ENCODE measurements at regions not wholly inside any gene's neighbourhood (a gene's known extent, or its start where the extent isn't known, plus 50 kb on each side); places are given as distances from the start of the nearest gene placed in this dataset.

- Histone ChIP-seq H3K79me2 (ENCODE audit: control insufficient read depth, low read length) (no peaks in the 10 kb centered on the region), H3K27ac (ENCODE audit: low read depth, low read length) (no peak overlapping the region), H3K4me2 (ENCODE audit: low read length) (no peak overlapping the region), H3K36me3 (ENCODE audit: control insufficient read depth, low read length) (no peaks in the 10 kb centered on the region), H3K4me1 (ENCODE audit: control insufficient read depth, low read length) (no peaks in the 10 kb centered on the region), H4K20me1 (ENCODE audit: control insufficient read depth, insufficient read depth, low read depth, low read length) (no peaks in the 10 kb centered on the region), H3K9me2 (replicated peaks; ENCODE audit: control insufficient read depth, low read length) (no peaks in the 10 kb centered on the region), H3K4me3 (ENCODE audit: low read length) (no peak overlapping the region), H3F3A (ENCODE audit: control insufficient read depth, insufficient read depth) (no peaks in the 10 kb centered on the region), H3K9me3 (ENCODE audit: control insufficient read depth, insufficient read depth, low read length) (0 out of 2 replicates have a peak, but pooled peaks cover 2% of the 10 kb centered on the region), H3K27me3 (ENCODE audit: control insufficient read depth, low read length) (no peaks in the 10 kb centered on the region)
- no peak for TF ChIP-seq EZH2phosphoT487 (IDR thresholded peaks at IDR 0.05; ENCODE audit: borderline replicate concordance, low read length)
- TF ChIP-seq CTCF (IDR thresholded peaks at IDR 0.05; ENCODE audit: low read depth, low read length, poor library complexity, severe bottlenecking): no peak
Observed at GRCh38 chr2:12244070-12244469, 472.7 kb upstream of the TRIB2 start.

- no peak overlapping the region for H3K27ac ChIP-seq (ENCODE audit: low read depth, low read length)
- TF ChIP-seq EZH2phosphoT487 (IDR thresholded peaks at IDR 0.05; ENCODE audit: borderline replicate concordance, low read length) (no peak), CTCF (IDR thresholded peaks at IDR 0.05; ENCODE audit: low read depth, low read length, poor library complexity, severe bottlenecking) (no peak)
Observed at GRCh38 chr2:12251121-12251520, 465.6 kb upstream of the TRIB2 start.

GRCh38 chr2:12251749-12252148, 465.0 kb upstream of the TRIB2 start:
- Histone ChIP-seq H3K9me3 (ENCODE audit: control insufficient read depth, insufficient read depth, low read length) (no peaks in the 10 kb centered on the region), H3K4me2 (ENCODE audit: low read length) (no peak overlapping the region), H3K4me3 (ENCODE audit: low read length) (no peak overlapping the region), H3K9me2 (replicated peaks; ENCODE audit: control insufficient read depth, low read length) (no peaks in the 10 kb centered on the region), H3F3A (ENCODE audit: control insufficient read depth, insufficient read depth) (no peaks in the 10 kb centered on the region), H3K36me3 (ENCODE audit: control insufficient read depth, low read length) (no peaks in the 10 kb centered on the region), H3K27ac (ENCODE audit: low read depth, low read length) (no peak overlapping the region), H3K79me2 (ENCODE audit: control insufficient read depth, low read length) (no peaks in the 10 kb centered on the region), H4K20me1 (ENCODE audit: control insufficient read depth, insufficient read depth, low read depth, low read length) (no peaks in the 10 kb centered on the region), H3K4me1 (ENCODE audit: control insufficient read depth, low read length) (no peaks in the 10 kb centered on the region), H3K27me3 (ENCODE audit: control insufficient read depth, low read length) (no peaks in the 10 kb centered on the region)
- no peak for TF ChIP-seq EZH2phosphoT487 (IDR thresholded peaks at IDR 0.05; ENCODE audit: borderline replicate concordance, low read length)
- no peak for TF ChIP-seq CTCF (IDR thresholded peaks at IDR 0.05; ENCODE audit: low read depth, low read length, poor library complexity, severe bottlenecking)

More at GRCh38 chr2:12251121-12251520, 465.6 kb upstream of the TRIB2 start:
- no peaks in the 10 kb centered on the region for H3F3A ChIP-seq (ENCODE audit: control insufficient read depth, insufficient read depth)
- no peaks in the 10 kb centered on the region for H3K27me3 ChIP-seq (ENCODE audit: control insufficient read depth, low read length)
- no peaks in the 10 kb centered on the region for H3K9me3 ChIP-seq (ENCODE audit: control insufficient read depth, insufficient read depth, low read length)
- no peaks in the 10 kb centered on the region for H3K36me3 ChIP-seq (ENCODE audit: control insufficient read depth, low read length)
- H3K9me2 ChIP-seq (replicated peaks; ENCODE audit: control insufficient read depth, low read length): no peaks in the 10 kb centered on the region
- H4K20me1 ChIP-seq (ENCODE audit: control insufficient read depth, insufficient read depth, low read depth, low read length): no peaks in the 10 kb centered on the region
- H3K79me2 ChIP-seq (ENCODE audit: control insufficient read depth, low read length): no peaks in the 10 kb centered on the region
- no peak overlapping the region for H3K4me2 ChIP-seq (ENCODE audit: low read length)
- no peaks in the 10 kb centered on the region for H3K4me1 ChIP-seq (ENCODE audit: control insufficient read depth, low read length)
- no peak overlapping the region for H3K4me3 ChIP-seq (ENCODE audit: low read length)
